ENCODE measurements at regions not wholly inside any gene's neighbourhood (a gene's known extent, or its start where the extent isn't known, plus 50 kb on each side); places are given as distances from the start of the nearest gene placed in this dataset.

- BruUV-seq (replicated peaks): no TSS peak
- Histone ChIP-seq H3K4me3 (ENCODE audit: low read depth, low read length, poor library complexity, severe bottlenecking) (no peak overlapping the region), H4K20me1 (ENCODE audit: insufficient read depth, low read length) (no peaks in the 10 kb centered on the region), H2AFZ (ENCODE audit: low read length) (no peak overlapping the region), H3K4me1 (ENCODE audit: insufficient read depth, low read length, poor library complexity, severe bottlenecking) (no peaks in the 10 kb centered on the region), H3K27ac (ENCODE audit: low read depth, low read length, poor library complexity, severe bottlenecking) (no peak overlapping the region), H3K9me2 (ENCODE audit: insufficient read depth, low read length) (no peaks in the 10 kb centered on the region), H3K4me2 (ENCODE audit: low read length) (no peak overlapping the region), H3K36me3 (ENCODE audit: insufficient read depth, low read length) (no peaks in the 10 kb centered on the region), H3K79me2 (ENCODE audit: insufficient read depth, low read depth, low read length) (no peaks in the 10 kb centered on the region), H3K9me3 (ENCODE audit: low read length) (no peaks in the 10 kb centered on the region)
- TF ChIP-seq EZH2phosphoT487 (IDR thresholded peaks at IDR 0.05; ENCODE audit: borderline replicate concordance, low read depth, low read length): no peak
- TF ChIP-seq, protein P1, sequence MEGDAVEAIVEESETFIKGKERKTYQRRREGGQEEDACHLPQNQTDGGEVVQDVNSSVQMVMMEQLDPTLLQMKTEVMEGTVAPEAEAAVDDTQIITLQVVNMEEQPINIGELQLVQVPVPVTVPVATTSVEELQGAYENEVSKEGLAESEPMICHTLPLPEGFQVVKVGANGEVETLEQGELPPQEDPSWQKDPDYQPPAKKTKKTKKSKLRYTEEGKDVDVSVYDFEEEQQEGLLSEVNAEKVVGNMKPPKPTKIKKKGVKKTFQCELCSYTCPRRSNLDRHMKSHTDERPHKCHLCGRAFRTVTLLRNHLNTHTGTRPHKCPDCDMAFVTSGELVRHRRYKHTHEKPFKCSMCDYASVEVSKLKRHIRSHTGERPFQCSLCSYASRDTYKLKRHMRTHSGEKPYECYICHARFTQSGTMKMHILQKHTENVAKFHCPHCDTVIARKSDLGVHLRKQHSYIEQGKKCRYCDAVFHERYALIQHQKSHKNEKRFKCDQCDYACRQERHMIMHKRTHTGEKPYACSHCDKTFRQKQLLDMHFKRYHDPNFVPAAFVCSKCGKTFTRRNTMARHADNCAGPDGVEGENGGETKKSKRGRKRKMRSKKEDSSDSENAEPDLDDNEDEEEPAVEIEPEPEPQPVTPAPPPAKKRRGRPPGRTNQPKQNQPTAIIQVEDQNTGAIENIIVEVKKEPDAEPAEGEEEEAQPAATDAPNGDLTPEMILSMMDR (conservative IDR thresholded peaks at IDR 0.05; ENCODE audit: low read length): no peak
- DNase-seq (ENCODE audit: low spot score): no peak
- ChIA-PET CTCF (ENCODE audit: unreplicated experiment) (no interaction called here), POLR2A (interaction anchor here (0.6 kb wide), 1 partner anchor 68 kb away, joined by 4 read pairs; no protein-coding TSS in a partner anchor)
- intact Hi-C loops (cut with micrococcal nuclease; ENCODE audit: unreplicated experiment): no loop called here
Observed at GRCh38 chr1:87765057-87765680, 436.5 kb downstream of the LMO4 start.

DNA sequence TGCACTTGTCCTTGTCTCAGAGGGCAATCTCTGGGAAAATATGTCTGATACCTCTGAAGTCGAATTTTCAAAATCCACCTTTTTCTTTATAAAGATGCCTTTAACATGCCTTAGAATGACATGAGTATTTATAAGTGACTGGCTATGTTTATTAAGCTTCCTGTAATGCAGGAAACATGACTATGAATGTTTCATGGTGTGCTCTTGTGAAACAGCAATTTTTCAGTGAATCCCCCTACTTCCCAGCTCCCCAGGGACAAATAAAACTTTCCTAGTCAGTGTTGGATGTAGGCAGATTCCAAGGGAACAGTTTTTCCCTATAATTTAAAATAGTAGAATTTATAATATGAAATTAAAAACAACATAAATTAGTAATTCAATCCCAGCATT is 437.0 kb downstream of the LMO4 start:
- intact Hi-C loops (cut with micrococcal nuclease; ENCODE audit: unreplicated experiment): no loop called here
- ChIA-PET CTCF (ENCODE audit: unreplicated experiment) (no interaction called here), POLR2A (no interaction called here)
- Histone ChIP-seq H3K79me2 (ENCODE audit: insufficient read depth, low read depth, low read length) (no peaks in the 10 kb centered on the region), H3K27ac (ENCODE audit: low read depth, low read length, poor library complexity, severe bottlenecking) (no peak overlapping the region), H2AFZ (ENCODE audit: low read length) (no peak overlapping the region), H3K36me3 (ENCODE audit: insufficient read depth, low read length) (no peaks in the 10 kb centered on the region), H3K9me3 (ENCODE audit: low read length) (no peaks in the 10 kb centered on the region), H3K4me3 (ENCODE audit: low read depth, low read length, poor library complexity, severe bottlenecking) (no peak overlapping the region), H4K20me1 (ENCODE audit: insufficient read depth, low read length) (no peaks in the 10 kb centered on the region), H3K9me2 (ENCODE audit: insufficient read depth, low read length) (no peaks in the 10 kb centered on the region), H3K4me1 (ENCODE audit: insufficient read depth, low read length, poor library complexity, severe bottlenecking) (no peaks in the 10 kb centered on the region), H3K4me2 (ENCODE audit: low read length) (no peak overlapping the region)
- TF ChIP-seq EZH2phosphoT487 (IDR thresholded peaks at IDR 0.05; ENCODE audit: borderline replicate concordance, low read depth, low read length): no peak
- TF ChIP-seq, protein P1 (conservative IDR thresholded peaks at IDR 0.05; ENCODE audit: low read length): no peak
- DNase-seq (ENCODE audit: low spot score): no peak
- no TSS peak for BruUV-seq (replicated peaks)

DNA sequence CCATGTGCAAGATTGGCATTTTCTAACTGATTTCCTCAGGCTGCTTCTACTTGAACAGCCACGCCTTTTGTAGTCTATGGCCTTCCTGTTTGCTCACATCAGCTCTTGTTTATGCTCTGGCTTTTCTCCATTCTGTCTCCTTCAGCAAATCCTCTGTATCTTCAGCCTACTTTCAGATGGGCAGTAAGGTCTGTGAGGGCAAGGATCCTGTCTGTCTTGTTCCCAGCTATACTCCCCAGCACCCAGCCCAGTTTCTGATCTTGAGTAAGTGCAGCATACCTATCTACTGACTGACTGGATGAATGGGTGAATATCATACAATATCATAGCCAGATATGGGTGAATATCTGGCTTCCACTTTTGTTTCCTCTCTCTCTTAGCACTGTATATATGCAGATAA is 438.1 kb downstream of the LMO4 start:
- TF ChIP-seq, protein P1 (conservative IDR thresholded peaks at IDR 0.05; ENCODE audit: low read length): no peak
- no peak for TF ChIP-seq EZH2phosphoT487 (IDR thresholded peaks at IDR 0.05; ENCODE audit: borderline replicate concordance, low read depth, low read length)
- no peaks in the 10 kb centered on the region for H3K9me2 ChIP-seq (ENCODE audit: insufficient read depth, low read length)
- ChIA-PET POLR2A (interaction anchor here (0.7 kb wide), 1 partner anchor 264 kb away, joined by 4 read pairs; no protein-coding TSS in a partner anchor), CTCF (ENCODE audit: unreplicated experiment) (no interaction called here)
- no peaks in the 10 kb centered on the region for H3K4me1 ChIP-seq (ENCODE audit: insufficient read depth, low read length, poor library complexity, severe bottlenecking)
- DNase-seq (ENCODE audit: low spot score): no peak
- H4K20me1 ChIP-seq (ENCODE audit: insufficient read depth, low read length): no peaks in the 10 kb centered on the region
- no peak overlapping the region for H3K4me3 ChIP-seq (ENCODE audit: low read depth, low read length, poor library complexity, severe bottlenecking)
- H3K79me2 ChIP-seq (ENCODE audit: insufficient read depth, low read depth, low read length): no peaks in the 10 kb centered on the region
- intact Hi-C loops (cut with micrococcal nuclease; ENCODE audit: unreplicated experiment): no loop called here
- H3K4me2 ChIP-seq (ENCODE audit: low read length): no peak overlapping the region
- no peak overlapping the region for H3K27ac ChIP-seq (ENCODE audit: low read depth, low read length, poor library complexity, severe bottlenecking)
- no peaks in the 10 kb centered on the region for H3K36me3 ChIP-seq (ENCODE audit: insufficient read depth, low read length)
- no peaks in the 10 kb centered on the region for H3K9me3 ChIP-seq (ENCODE audit: low read length)
- no peak overlapping the region for H2AFZ ChIP-seq (ENCODE audit: low read length)
- BruUV-seq (replicated peaks): no TSS peak

Measured in OCI-LY7 (cell line).